Stimulated activated CD8-positive, alpha-beta memory T cell treated with anti-CD3 and anti-CD28 coated beads, Interleukin-2, amount 100 ng/mL, for 48 hours (primary cell): ENCODE measurements at regions not wholly inside any gene's neighbourhood (a gene's known extent, or its start where the extent isn't known, plus 50 kb on each side); places are given as distances from the start of the nearest gene placed in this dataset.

Source experiments
- DNase-seq, 2 donors: peaks; one replicate each; pipeline ENCODE4 v3.0.0-alpha.2; 2020; ENCODE audit warnings: low read depth in 2 of 2

DNA sequence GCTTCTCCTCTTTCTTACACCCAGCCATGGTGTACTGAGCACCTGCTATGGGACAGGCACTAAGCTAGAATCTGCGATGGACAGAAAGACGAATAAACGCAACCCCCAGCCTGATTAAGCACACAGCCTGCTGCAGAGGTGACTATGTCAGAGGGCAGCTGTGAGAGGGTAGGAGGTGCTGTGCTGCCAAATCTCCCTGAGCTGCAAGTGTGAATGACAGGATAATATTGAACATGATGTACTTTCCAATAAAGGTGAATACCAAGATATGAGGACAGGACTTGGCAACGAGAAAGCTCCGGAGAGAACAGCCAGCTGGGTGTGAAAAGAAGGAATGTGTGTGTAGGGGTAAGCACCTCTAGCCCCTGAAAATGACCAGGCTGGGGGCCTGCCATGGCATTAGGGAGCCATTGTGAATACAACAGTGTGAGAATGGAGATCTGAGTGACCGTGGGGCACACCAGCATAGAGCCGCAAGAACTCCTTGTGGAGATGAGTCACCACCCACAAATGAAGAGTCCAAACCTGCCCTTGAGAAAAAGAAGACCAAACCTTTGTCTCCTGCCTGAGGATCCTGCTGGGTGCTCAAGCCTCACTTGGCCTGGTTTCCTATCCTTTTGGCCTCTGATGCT, 83.0 kb upstream of the ATF3 start:
- no peak for DNase-seq

DNA sequence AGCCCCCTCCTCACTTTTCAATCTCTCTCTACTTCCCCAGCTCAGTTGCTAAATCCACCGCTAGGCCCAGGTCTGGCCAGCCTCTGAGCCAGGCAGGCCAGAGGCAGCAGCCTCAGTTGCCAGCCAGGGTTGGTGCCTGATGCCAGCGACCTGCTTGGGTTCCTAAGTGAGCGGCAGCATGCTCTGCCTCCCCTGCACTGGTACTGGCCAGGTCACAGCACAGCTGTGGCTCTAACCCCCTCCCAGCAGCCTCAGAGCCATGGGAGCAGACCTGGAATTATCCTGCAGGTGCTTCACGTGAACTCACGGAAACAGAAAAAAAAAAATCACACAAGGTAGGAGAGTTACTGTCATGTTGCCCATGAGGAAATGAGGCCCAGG, 82.5 kb upstream of the ATF3 start:
- no peak for DNase-seq

DNA sequence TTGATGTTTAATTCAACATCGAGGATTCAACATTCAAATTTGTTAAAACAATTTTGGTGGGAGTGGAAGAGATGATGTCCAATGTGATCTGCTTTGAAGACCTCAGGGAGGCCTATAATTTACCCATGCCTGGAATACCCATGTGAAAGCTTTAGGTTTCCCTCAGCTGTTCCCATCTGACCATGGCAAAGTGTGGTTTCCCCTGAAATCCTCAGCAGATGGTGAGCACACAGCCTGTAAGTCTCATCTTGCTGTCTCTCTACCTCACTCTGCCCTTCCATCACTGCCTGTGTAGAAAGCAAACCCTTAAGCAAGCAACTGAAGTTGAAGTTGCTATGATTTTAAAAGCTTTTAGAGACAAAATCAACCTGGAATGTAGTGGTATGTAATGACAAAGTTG, 80.1 kb upstream of the ATF3 start:
- DNase-seq, result no peak

DNA sequence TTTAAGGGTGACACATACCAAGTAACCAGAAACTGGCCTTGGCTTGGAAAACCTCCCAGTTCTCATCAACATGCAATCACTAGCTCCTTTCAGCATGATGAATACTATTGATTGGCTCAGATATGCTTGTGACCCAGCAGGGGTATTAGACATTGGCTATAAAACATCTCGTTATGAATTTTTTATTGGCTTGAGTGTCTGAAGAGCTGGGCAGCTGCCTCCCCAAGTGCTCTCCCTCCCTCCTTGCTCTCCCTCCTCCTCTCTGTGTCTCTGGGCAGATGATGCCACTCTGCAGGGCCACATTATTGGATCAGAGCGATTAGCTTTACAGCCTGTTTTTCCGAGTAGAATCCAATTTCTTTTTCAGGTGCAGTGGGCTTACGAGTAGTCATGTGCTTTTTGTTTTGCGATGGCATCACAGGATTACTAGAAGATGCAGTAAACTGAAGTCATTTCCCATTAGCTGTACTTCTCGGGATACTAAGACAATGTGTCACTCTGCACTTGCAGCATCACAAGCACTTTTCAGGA, 79.3 kb upstream of the ATF3 start:
- DNase-seq, result no peak

DNA sequence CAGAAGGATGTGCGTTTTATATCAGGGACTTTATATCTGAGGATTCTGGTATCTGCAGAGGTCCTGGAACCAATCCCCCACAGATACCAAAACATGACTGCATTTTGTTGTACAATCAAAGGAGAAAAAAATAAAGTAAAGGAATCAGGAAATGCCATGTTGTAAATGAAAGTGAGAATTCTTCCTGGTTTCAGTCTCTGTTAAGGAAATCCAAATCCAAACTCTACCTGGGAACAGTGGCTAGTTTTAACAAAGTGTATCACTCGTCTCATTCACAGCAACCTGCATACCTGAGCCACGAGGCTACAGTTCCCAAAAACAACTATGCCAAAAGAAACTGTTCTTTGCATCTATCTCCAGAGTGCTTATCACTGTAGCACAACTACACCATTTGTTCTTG, 77.3 kb upstream of the ATF3 start:
- DNase-seq, result no peak

DNA sequence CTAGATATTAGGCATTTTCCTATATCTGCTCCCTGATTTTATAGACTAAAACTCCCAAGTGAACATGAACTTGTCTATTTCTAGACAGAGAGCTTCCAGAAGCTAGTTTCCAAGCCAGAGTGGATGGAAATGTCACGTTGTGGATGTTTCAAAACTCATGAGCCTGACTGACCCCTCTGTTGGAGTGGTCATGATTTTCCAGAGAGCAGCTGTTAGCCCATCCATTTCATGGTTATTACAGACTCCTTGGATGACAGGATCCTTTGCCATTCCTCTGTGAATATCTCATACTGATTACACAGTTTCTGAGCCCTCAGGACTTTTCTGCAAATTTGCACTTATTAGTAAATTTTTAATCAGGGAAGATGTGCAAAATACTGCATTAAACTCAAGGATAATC, 76.8 kb upstream of the ATF3 start:
- no peak for DNase-seq

DNA sequence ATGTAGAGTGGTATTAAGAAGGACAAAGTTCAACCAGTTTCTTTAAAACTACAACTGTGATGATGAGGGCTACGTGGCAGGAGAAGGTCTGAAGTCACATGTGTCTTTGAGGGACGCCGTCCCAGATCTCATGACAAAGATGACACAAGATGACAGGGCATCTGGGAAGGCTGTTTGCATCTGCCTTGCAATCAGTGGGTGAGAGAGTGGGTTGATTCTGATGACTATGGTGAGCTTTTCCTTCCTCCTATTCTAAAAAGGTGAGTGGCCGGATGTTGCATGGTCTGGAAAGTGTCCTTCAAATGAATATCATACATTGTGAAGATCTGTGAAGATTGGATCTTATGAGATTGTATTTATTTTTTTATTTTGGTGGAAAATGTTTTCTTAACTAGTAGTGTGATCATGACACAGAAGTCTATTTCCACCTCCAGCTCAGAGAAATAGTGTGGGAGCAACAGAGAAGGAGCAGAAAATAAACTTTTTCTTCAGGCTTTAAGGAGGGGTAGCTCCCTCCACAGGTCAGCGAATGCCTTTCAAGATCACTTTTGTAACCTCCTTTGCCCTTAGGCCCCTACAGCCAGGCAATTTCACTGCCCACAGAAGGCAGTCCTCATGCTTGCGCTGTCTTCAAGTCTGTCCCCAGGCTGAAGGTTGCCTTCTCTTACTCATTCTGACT, 76.0 kb upstream of the ATF3 start:
- DNase-seq, result no peak

DNA sequence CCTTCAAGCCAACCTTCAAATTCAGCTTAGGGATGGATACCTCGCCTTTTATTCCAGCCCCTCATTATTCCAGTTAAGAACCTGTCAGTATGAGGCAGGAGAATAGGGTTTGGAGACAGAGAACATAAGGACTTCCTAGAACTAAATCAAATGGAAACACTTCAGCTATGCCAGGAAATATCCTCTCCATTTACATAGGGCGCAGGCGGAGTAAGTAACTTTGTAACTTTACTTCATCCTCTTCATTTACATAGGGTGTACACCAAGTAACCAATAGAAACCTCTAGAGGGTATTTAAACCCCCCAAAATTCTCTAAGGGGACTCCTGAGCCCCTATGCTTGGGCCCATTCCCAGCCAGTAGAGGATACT, 75.4 kb upstream of the ATF3 start:
- DNase-seq, result no peak

DNA sequence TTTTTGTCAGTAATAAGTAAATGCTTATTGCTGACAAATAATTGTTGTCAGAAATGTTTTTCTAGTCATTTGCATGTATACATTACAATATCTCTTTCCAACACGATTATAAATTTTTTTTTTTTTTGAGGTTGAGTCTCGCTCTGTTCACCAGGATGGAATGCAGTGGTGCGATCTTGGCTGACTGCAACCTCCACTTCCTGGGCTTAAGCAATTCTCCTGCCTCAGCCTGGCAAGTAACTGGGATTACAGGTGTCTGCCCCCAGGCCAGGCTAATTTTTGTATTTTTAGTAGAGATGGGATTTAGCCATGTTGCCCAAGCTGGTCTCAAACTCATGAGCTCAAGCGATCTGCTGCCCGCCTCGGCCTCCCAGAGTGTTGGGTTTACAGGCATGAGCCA, 72.0 kb upstream of the ATF3 start:
- no peak for DNase-seq

DNA sequence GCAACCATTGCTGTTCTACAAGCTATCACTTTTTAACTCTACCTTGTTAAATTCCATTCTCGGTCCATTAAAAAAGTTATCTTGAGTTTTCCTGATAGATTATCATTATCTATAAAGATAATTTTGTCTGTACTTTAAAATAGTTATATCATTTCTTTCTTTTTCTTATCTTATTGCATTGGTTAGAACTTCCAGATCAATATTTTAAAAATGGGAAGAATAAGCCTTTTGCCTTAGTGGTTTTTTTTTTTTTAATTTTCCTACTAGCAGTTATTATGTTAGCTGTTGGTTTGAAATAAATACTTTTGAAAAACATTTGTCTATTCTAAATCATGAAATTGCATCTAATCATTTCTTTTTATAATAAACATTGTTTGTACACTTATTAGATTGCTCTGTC, 71.0 kb upstream of the ATF3 start:
- DNase-seq, result no peak

DNA sequence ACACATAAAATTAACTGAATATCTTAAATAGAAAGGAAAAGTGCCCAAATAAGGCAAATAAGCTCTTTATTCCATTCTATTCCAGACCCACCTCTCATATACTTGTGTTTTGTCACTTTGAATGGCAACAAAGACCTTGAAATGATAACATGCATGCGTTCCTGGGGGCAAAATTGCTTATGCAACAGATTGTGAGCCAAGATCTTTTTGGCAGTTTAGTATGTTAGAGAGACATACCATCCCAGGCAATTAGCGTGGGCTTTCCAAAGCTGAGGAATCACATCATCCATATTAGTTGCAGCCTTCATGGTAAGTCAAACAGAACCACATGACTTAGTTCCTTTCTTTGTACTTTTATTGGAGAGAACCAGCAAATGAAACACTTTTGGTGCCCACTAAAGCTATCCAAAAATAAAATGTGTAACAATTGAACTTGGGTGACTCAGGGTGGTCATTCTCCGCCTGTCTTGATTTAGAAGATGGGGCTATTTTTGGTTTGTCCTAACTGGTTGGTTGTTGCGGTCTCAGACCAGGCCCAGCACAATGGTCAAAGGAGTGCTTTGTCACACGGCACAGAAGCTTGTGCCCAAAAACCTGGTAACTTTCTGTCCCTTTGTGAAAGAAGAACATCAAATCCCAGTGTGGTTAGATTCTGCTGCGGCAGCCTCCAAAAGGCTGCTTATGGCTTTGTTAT, 68.7 kb upstream of the ATF3 start:
- DNase-seq, result no peak

DNA sequence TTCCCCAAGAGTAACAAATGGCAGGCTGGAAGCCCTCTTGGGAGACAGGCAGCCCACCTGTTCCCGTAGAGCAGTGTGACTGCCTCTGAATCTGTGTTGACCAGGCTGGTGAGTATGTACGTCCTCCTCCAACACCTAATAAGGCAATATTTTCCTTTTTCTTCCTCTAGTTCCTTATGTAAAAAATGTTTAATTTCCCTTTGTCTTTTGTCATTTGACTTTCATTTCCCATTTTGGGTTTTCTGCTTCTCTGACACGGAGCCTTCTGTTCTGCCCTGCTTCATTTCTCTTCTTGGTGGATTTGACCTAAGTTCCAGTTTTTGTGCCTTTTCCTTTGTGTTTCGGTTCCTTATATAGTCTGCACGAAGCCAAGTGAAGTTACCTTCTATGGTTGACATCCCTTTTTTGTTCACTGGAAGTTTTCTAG, 65.8 kb upstream of the ATF3 start:
- DNase-seq, result no peak

DNA sequence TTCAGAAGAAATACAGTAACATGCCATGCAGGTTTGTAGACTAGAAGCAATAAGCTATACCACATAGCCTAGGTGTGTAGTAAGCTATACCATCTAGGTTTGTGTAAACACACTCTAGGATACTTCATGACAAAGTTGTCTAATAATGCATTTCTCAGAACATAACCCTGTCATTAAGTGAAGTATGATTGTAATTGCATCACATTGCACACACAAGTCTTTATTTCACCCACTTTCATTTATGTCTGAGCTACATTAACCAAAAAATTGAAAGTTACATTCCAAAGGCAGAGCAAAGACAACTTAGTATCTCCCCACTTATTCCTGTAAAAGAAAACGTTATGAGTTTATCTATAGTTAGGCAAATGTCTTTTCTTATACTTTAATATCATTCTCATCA, 64.5 kb upstream of the ATF3 start:
- no peak for DNase-seq

DNA sequence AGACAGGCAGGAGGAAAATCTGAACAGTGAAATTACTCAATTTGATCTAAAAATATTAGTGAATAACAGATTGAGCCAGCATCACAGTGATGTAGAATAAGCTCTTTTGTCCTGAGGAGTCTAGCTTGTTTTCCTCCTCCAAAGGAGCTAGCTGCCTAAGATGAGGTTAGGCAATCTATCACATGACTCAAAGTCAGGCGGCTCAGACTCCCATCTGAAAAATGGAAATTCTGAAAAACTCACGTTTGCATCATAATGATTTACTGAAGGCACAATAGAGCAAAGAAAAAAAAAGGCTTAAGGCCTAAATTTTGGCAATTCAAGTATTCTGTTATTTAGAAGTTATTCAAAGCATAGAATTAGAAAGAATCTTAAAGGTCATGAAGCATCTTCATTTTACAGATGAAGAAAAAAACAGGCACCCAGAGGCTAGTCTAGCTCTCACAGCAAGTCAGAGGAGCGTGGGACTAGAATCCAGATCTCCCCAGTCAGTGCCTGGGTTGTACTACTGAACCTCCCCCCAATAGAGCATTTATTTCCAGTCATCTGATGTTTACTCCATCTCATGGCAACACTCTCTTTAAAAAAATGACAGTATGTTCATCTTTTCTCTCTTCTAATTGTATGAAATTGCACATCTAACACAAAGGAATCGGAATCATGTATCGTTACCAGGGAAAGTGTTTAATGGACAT, 62.5 kb upstream of the ATF3 start:
- DNase-seq, result no peak

DNA sequence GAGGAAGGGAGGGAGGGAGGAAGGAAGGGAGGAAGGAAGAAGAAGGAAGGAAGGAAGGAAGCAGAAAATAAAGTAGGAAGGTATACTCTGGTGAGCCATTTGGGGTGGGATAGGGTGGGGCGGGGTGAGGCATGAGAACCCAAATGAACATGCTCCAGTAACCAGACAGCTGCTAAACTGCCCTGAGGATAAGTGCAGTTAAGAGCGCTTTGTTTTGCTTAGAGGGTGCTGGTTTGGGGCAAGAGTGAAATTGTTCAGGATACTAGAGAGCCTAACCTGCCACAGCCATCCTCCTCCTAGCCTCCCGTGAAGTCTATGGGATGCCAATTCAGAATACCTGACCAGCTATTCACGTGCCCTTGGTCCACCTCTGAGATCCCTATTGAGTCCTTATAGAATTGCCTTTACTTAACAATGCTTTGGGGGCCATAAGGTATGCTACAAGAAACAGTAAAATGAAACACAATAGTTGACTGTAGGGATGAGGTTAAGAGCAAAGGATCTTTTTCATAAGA, 59.0 kb upstream of the ATF3 start:
- no peak for DNase-seq

DNA sequence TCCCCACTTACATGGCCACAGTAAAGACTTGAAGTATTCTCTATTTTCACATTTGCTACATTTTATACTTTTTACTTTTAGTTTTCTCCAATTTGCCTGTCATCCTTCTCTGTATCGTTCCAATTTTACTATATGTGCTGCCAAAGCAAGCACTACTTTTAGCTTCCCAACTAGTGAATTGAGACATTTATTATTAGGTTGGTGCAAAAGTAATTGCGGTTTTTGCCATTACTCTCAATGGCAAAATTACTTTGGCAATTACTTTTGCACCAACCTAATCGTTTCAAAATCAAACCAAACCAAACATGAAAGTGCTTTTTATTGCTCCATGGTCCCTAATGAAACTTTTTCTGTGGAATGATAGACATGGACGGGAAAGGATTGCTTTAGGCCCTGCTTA, 56.6 kb upstream of the ATF3 start:
- DNase-seq, result no peak

DNA sequence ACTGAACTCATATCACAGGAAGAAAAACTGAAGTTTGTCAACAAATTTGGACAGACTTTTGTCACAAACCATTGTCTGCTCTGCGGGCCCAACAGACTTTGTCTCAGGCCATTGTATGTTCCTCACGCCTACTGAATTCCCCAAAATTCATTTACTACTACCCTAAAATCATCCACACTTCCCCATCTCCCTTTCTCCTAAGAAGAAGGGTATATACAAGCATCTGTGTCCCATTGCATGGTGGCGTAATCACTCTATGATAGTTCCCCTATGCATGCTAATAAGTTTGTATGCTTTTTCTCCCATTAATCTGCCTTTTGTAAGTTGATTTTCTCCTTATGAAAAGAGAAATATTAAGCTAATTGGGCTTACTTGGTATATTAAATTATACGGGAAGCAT, 54.9 kb upstream of the ATF3 start:
- no peak for DNase-seq

DNA sequence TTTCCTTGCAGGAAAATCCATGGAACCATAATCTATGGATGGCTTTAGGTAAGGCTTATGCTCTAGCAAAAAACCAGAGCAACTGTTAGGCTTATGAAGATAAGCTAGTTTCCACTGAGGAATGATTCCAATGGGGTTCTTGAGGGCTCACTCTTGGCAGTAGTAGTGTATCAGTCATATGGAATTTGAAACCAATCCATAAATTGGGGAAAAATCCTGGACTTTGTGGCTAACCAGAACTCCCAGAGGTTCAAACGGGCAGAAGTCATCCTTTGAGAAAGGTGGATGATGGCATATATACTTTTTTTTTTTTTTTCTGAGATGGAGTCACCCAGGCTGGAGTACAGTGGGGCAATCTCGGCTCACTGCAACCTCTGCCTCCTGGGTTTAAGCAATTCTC, 54.2 kb upstream of the ATF3 start:
- DNase-seq, result no peak

DNA sequence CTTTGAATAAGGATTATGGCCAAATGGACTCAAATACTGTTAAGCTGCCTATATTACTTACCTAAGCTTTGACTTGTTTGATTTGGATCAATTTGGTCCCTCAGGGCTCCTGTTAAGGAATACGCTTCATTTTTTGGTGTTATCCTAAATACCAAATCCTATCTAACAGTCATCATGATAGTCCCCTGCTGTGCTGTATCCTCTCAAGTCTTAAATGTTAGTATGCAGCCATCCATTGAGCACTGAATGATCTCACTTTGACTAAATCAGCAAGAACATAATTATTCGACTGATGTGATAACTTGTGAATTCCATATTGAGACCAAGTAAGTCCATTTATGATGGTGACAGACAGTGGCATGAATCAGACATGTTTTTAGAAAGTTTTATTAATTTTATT, 53.1 kb upstream of the ATF3 start:
- no peak for DNase-seq

DNA sequence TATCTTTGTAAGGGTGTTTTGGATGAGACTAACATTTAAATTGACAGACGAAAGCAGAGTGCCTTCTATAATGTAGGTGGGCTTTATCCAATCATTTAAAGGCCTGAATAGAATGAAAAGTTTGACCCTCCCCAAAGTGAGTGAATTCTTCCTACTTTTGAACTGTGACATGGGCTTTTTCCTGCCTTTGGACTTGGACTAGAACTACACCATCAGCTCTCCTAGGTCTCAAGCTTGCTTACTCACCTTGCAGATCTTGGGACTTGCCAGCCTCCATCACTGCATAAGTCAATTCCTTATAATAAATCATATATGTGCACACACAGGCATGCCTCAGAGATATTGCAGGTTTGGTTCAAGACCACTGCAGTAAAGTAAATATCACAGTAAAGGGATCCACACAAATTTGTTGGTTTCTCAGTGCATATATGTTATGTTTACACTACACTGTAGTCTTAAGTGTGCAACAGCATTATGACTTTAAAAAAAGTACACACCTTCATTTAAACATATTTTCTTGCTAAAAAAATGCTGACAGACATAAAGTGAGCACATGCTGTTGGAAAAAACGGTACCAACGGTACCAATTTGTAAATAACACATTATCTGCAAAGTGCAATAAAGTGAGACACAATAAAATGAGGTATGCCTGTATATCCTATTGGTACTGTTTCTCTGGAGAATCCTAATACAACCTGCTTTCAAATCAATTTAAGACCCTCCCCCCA, 51.6 kb upstream of the ATF3 start:
- no peak for DNase-seq

DNA sequence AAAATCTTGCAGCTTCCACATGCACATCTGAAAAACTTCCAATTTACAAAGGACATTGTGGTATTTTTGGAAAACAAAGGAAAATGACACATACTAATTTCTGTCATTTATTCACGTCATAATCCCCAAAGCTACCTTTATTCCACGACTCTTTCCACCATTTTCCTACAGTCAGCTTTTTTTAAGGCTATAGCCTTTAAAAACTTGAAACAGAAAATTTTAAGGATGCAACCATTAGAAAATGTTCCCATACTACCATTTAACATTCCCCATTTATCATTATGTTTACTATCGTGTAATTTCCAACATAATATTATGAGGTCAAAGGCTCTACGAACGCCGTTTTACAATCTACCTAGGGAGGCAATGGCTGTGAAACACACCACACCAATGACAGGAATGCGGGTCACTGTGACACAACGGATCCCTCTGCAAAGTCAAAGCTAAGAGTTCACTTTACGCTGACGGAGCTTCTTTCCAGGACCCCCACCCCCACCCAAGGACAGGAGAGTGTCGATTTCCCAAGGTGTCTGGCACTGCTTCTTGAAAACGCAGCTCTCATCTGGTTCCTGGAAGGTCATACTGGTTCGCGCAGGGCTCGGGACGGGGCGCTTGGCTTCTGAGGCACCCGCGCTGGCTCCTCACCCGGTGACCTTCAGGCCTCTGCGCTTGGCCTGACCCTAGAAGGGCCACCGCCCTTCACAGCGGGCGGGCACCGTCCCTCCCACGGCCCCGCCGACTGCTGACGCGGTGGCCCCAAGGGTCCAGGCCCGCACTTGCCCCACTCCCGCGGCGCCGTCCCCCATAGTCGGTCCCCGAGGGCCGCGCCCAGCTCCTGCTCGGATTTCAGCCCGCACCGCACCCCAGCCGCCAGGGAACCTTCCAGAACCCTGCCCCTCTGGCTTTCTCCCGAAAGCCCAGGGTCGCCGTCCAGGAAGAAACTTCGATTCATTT, 50.5 kb upstream of the ATF3 start:
- no peak for DNase-seq
